GM23338 (cell line): ENCODE measurements at regions not wholly inside any gene's neighbourhood (a gene's known extent, or its start where the extent isn't known, plus 50 kb on each side); places are given as distances from the start of the nearest gene placed in this dataset.

Source experiments
- ATAC-seq: fragments of 200-7000 bp; cut with Tn5 transposase; 3 replicates; pipeline ENCODE4 v1.9.1; 2020
- DNase-seq: peaks from one replicate; pipeline ENCODE4 v3.0.0-alpha.2; 2015; ENCODE audit warnings: low spot score
- H2AFZ ChIP-seq: fragments of 200-600 bp; sonication (generic); 2 replicates; pipeline ENCODE4 v1.8.0; 2016; ENCODE audit warnings: antibody characterized with exemption, mild to moderate bottlenecking, moderate library complexity
- H3F3A ChIP-seq: fragments of 200-600 bp; sonication (generic); replicated peaks from 2 replicates; pipeline ENCODE4 v1.8.0; 2017; ENCODE audit warnings: antibody characterized with exemption, mixed run types, low read depth
- H3K27ac ChIP-seq: fragments of 200-600 bp; sonication (generic); 2 replicates; pipeline ENCODE4 v1.6.1; 2016; ENCODE audit warnings: low read depth
- H3K27me3 ChIP-seq: fragments of 200-600 bp; sonication (generic); 2 replicates; pipeline ENCODE4 v1.8.0; 2016; ENCODE audit warnings: mild to moderate bottlenecking, mixed run types, moderate library complexity; ENCODE audit not compliant: insufficient read depth
- H3K36me3 ChIP-seq: fragments of 200-600 bp; sonication (generic); 2 replicates; pipeline ENCODE4 v1.8.0; 2016; ENCODE audit warnings: mild to moderate bottlenecking; ENCODE audit not compliant: insufficient read depth
- H3K4me1 ChIP-seq: fragments of 200-600 bp; sonication (generic); 2 replicates; pipeline ENCODE4 v1.8.0; 2016; ENCODE audit warnings: mild to moderate bottlenecking, moderate library complexity; ENCODE audit not compliant: insufficient read depth
- H3K4me2 ChIP-seq: fragments of 200-600 bp; sonication (generic); 2 replicates; pipeline ENCODE4 v1.7.1; 2017; ENCODE audit warnings: mixed run types
- H3K4me3 ChIP-seq: fragments of 200-600 bp; sonication (generic); 2 replicates; pipeline ENCODE4 v1.6.1; 2016; ENCODE audit warnings: mixed run types
- H3K79me2 ChIP-seq: fragments of 200-600 bp; sonication (generic); replicated peaks from 2 replicates; pipeline ENCODE4 v1.8.0; 2017; ENCODE audit warnings: mild to moderate bottlenecking; ENCODE audit not compliant: insufficient read depth
- H3K9me2 ChIP-seq: fragments of 200-600 bp; sonication (generic); 2 replicates; pipeline ENCODE4 v1.8.0; 2017; ENCODE audit not compliant: insufficient read depth
- H4K20me1 ChIP-seq: fragments of 200-600 bp; sonication (generic); replicated peaks from 2 replicates; pipeline ENCODE4 v1.8.0; 2017; ENCODE audit warnings: mild to moderate bottlenecking; ENCODE audit not compliant: insufficient read depth
- H3K27ac Mint-ChIP-seq: 2 replicates; pipeline ENCODE4 v1.8.0; 2020; ENCODE audit warnings: inconsistent platforms, mild to moderate bottlenecking, moderate library complexity, mixed read lengths
- H3K27me3 Mint-ChIP-seq: 3 replicates; pipeline ENCODE4 v1.8.0; 2022; ENCODE audit warnings: low read depth, mild to moderate bottlenecking, moderate library complexity, mixed read lengths, inconsistent platforms; ENCODE audit not compliant: insufficient read depth, poor library complexity
- H3K36me3 Mint-ChIP-seq: 3 replicates; pipeline ENCODE4 v1.8.0; 2021; ENCODE audit warnings: low read depth, mild to moderate bottlenecking, inconsistent platforms, moderate library complexity, mixed read lengths
- H3K4me1 Mint-ChIP-seq: 3 replicates; pipeline ENCODE4 v1.8.0; 2020; ENCODE audit warnings: mild to moderate bottlenecking, inconsistent platforms, mixed read lengths
- H3K4me3 Mint-ChIP-seq: 3 replicates; pipeline ENCODE4 v1.8.0; 2021; ENCODE audit warnings: moderate library complexity, mild to moderate bottlenecking, inconsistent platforms, mixed read lengths
- H3K9me3 Mint-ChIP-seq: 3 replicates; pipeline ENCODE4 v1.8.0; 2020; ENCODE audit warnings: moderate library complexity, mild to moderate bottlenecking, inconsistent platforms, mixed read lengths
- CREB1 ChIP-seq: fragments of 250-450 bp; sonication (Bioruptor Pico); IDR thresholded peaks from 2 replicates; pipeline ENCODE4 v1.5.0; 2020; ENCODE audit warnings: low read depth, mild to moderate bottlenecking, moderate library complexity
- CTCF ChIP-seq, 2 experiments: fragments of 200-600 bp in 1 of 2; sonication (generic) in 1 of 2; conservative IDR thresholded peaks; 2 replicates each; pipeline versions ENCODE4 v1.5.1 to v1.6.1; 2016 to 2017; ENCODE audit warnings: antibody characterized with exemption in 2 of 2, low read depth in 2 of 2, mild to moderate bottlenecking in 2 of 2, moderate library complexity in 1 of 2
- EZH2 ChIP-seq: fragments of 200-600 bp; sonication (generic); IDR thresholded peaks from one replicate; pipeline ENCODE4 v1.8.0; 2017; ENCODE audit warnings: antibody characterized with exemption, mild to moderate bottlenecking, low read depth; ENCODE audit not compliant: unreplicated experiment
- EZH2phosphoT487 ChIP-seq: fragments of 200-600 bp; sonication (generic); IDR thresholded peaks from one replicate; pipeline ENCODE4 v1.8.1; 2018; ENCODE audit warnings: antibody characterized with exemption; ENCODE audit not compliant: unreplicated experiment
- JUNB ChIP-seq: IDR thresholded peaks from one replicate; pipeline ENCODE4 v1.6.1; 2016; ENCODE audit warnings: antibody characterized with exemption; ENCODE audit not compliant: unreplicated experiment
- POLR2AphosphoS5 ChIP-seq: IDR thresholded peaks from 2 replicates; pipeline ENCODE4 v1.6.1; 2016; ENCODE audit warnings: antibody characterized with exemption, low read depth
- REST ChIP-seq: IDR thresholded peaks from one replicate; pipeline ENCODE4 v1.6.1; 2018; ENCODE audit warnings: antibody characterized with exemption; ENCODE audit not compliant: unreplicated experiment
- ZNF114 ChIP-seq: fragments of 250-450 bp; sonication (Bioruptor Pico); IDR thresholded peaks from 2 replicates; pipeline ENCODE4 v1.5.0; 2020; ENCODE audit warnings: mild to moderate bottlenecking, moderate library complexity
- ZNF462 ChIP-seq: fragments of 250-450 bp; sonication (Bioruptor Pico); IDR thresholded peaks from 2 replicates; pipeline ENCODE4 v1.5.0; 2020; ENCODE audit warnings: mild to moderate bottlenecking, moderate library complexity
- TF ChIP-seq, protein P1 (sequence below): IDR thresholded peaks from 2 replicates; pipeline ENCODE4 v1.6.1; 2016; ENCODE audit warnings: antibody characterized with exemption

GRCh38 chr5:97449172-97449571 is 266.1 kb upstream of the RIOK2 start (continued):
- TF ChIP-seq ZNF462 (CRISPR knock-in tag) (no peak), EZH2phosphoT487 (no peak)

DNA sequence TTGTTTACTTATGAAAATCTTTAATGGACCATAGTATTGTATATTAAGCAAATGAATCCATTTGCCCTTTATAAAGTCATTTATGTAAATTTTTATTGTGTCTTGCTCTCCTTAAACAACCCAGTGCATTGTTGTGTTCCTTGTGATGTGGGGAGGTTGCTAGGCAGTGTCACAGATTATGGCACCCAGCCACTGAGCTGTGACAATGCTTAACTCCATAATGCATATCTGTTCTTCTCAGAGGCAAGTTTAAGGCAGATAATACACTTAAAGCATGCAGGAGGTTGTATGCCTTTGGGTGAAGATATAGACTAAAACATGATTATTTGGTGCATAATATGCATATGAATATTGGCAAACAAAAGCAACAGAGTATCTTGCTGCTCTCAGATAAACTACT is 269.6 kb upstream of the RIOK2 start:
- ATAC-seq, result no peak
- no peak overlapping the region for H3K4me3 ChIP-seq
- TF ChIP-seq, protein P1, sequence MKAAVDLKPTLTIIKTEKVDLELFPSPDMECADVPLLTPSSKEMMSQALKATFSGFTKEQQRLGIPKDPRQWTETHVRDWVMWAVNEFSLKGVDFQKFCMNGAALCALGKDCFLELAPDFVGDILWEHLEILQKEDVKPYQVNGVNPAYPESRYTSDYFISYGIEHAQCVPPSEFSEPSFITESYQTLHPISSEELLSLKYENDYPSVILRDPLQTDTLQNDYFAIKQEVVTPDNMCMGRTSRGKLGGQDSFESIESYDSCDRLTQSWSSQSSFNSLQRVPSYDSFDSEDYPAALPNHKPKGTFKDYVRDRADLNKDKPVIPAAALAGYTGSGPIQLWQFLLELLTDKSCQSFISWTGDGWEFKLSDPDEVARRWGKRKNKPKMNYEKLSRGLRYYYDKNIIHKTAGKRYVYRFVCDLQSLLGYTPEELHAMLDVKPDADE, result no peak
- TF ChIP-seq ZNF114 (no peak), CTCF (conservative IDR thresholded peaks at IDR 0.05; ENCODE audit: low read depth in 2 of 2) (no peak), JUNB (no peak), EZH2 (no peak), REST (no peak), CREB1 (CRISPR knock-in tag) (no peak), POLR2AphosphoS5 (no peak)
- 0 out of 2 replicates have a peak, but pooled peaks cover 5% of the 10 kb centered on the region for H3K4me1 ChIP-seq
- no peak overlapping the region for H2AFZ ChIP-seq
- no peak for DNase-seq
- Mint-ChIP-seq H3K27me3 (peaks cover 4% of the 10 kb centered on the region), H3K27ac (no peak overlapping the region), H3K4me3 (no peak overlapping the region), H3K9me3 (no peaks in the 10 kb centered on the region), H3K4me1 (peaks cover 4% of the 10 kb centered on the region), H3K36me3 (no peaks in the 10 kb centered on the region)
- no peaks in the 10 kb centered on the region for H3F3A ChIP-seq
- no peaks in the 10 kb centered on the region for H3K27me3 ChIP-seq
- H3K9me2 ChIP-seq, result no peaks in the 10 kb centered on the region
- H4K20me1 ChIP-seq, result no peaks in the 10 kb centered on the region
- no peak overlapping the region for H3K4me2 ChIP-seq
- no peaks in the 10 kb centered on the region for H3K79me2 ChIP-seq
- no peak overlapping the region for H3K27ac ChIP-seq
- no peaks in the 10 kb centered on the region for H3K36me3 ChIP-seq
